SK-N-SH treated with all-trans-retinoic acid at 6 μM for 48 hours (cell line): ENCODE measurements at regions not wholly inside any gene's neighbourhood (a gene's known extent, or its start where the extent isn't known, plus 50 kb on each side); places are given as distances from the start of the nearest gene placed in this dataset.
A peak's percentile ranks its signal among the peaks of the same experiment; 100 is the strongest.

ENCODE experiments used
- ATAC-seq: fragments of 200-7000 bp; cut with Tn5 transposase; 3 replicates; pipeline ENCODE4 v1.9.1; 2020; ENCODE audit warnings: mild to moderate bottlenecking, moderate library complexity
- ARNTL ChIP-seq: fragments of 450-650 bp; formaldehyde crosslinking; IDR thresholded peaks from 2 replicates; pipeline ENCODE4 v1.5.0; 2020; ENCODE audit warnings: low read depth, mild to moderate bottlenecking, moderate library complexity, borderline replicate concordance
- BACH2 ChIP-seq: fragments of 250-450 bp; sonication (Bioruptor Pico); IDR thresholded peaks from 2 replicates; pipeline ENCODE4 v1.9.0; 2021; ENCODE audit warnings: mild to moderate bottlenecking, borderline replicate concordance
- CSDC2 ChIP-seq: fragments of 250-450 bp; sonication (Bioruptor Pico); IDR thresholded peaks from 2 replicates; pipeline ENCODE4 v1.5.0; 2020; ENCODE audit warnings: mild to moderate bottlenecking, moderate library complexity
- CSRNP3 ChIP-seq: fragments of 250-450 bp; sonication (Bioruptor Pico); IDR thresholded peaks from 2 replicates; pipeline ENCODE4 v1.5.1; 2021; ENCODE audit warnings: mild to moderate bottlenecking, moderate library complexity
- GLIS3 ChIP-seq: fragments of 250-450 bp; sonication (Bioruptor Pico); IDR thresholded peaks from 2 replicates; pipeline ENCODE4 v1.5.0; 2020; ENCODE audit warnings: mild to moderate bottlenecking, moderate library complexity
- ISL1 ChIP-seq: fragments of 250-450 bp; sonication (Bioruptor Pico); IDR thresholded peaks from 2 replicates; pipeline ENCODE4 v2.1.2; 2022; ENCODE audit warnings: mild to moderate bottlenecking, moderate library complexity
- OSR1 ChIP-seq: fragments of 250-450 bp; sonication (Bioruptor Pico); IDR thresholded peaks from 2 replicates; pipeline ENCODE4 v1.8.0; 2022; ENCODE audit warnings: moderate library complexity, mild to moderate bottlenecking, inconsistent platforms
- PATZ1 ChIP-seq: fragments of 250-450 bp; sonication (Bioruptor Pico); IDR thresholded peaks from 2 replicates; pipeline ENCODE4 v1.8.0; 2020; ENCODE audit warnings: mild to moderate bottlenecking, moderate library complexity, borderline replicate concordance
- POU6F1 ChIP-seq: fragments of 250-450 bp; sonication (Bioruptor Pico); IDR thresholded peaks from 2 replicates; pipeline ENCODE4 v1.8.0; 2021; ENCODE audit warnings: low read depth, mild to moderate bottlenecking, moderate library complexity, borderline replicate concordance
- PPARA ChIP-seq: fragments of 250-450 bp; sonication (Bioruptor Pico); IDR thresholded peaks from 2 replicates; pipeline ENCODE4 v1.5.0; 2020; ENCODE audit warnings: mild to moderate bottlenecking, borderline replicate concordance
- RARB ChIP-seq: fragments of 250-450 bp; sonication (Bioruptor Pico); IDR thresholded peaks from 2 replicates; pipeline ENCODE4 v1.8.0; 2021; ENCODE audit warnings: mild to moderate bottlenecking, moderate library complexity
- SNAI2 ChIP-seq: fragments of 250-450 bp; sonication (Bioruptor Pico); IDR thresholded peaks from 2 replicates; pipeline ENCODE4 v1.5.0; 2020; ENCODE audit warnings: mild to moderate bottlenecking, moderate library complexity
- TCF4 ChIP-seq: fragments of 250-450 bp; sonication (Bioruptor Pico); IDR thresholded peaks from 2 replicates; pipeline ENCODE4 v1.8.0; 2021; ENCODE audit warnings: mild to moderate bottlenecking, moderate library complexity, borderline replicate concordance
- TOX ChIP-seq: fragments of 250-450 bp; sonication (Bioruptor Pico); IDR thresholded peaks from 2 replicates; pipeline ENCODE4 v1.8.0; 2021; ENCODE audit warnings: mild to moderate bottlenecking, moderate library complexity, borderline replicate concordance
- TSHZ2 ChIP-seq: fragments of 250-450 bp; sonication (Bioruptor Pico); IDR thresholded peaks from 2 replicates; pipeline ENCODE4 v1.5.0; 2020; ENCODE audit warnings: mild to moderate bottlenecking, moderate library complexity
- ZC3H10 ChIP-seq: fragments of 250-450 bp; sonication (Bioruptor Pico); IDR thresholded peaks from 2 replicates; pipeline ENCODE4 v1.5.1; 2021; ENCODE audit warnings: mild to moderate bottlenecking, moderate library complexity
- ZFP3 ChIP-seq: fragments of 250-450 bp; sonication (Bioruptor Pico); IDR thresholded peaks from 2 replicates; pipeline ENCODE4 v1.5.0; 2020; ENCODE audit warnings: mild to moderate bottlenecking, moderate library complexity
- ZFP30 ChIP-seq: fragments of 450-650 bp; formaldehyde crosslinking; IDR thresholded peaks from 2 replicates; pipeline ENCODE4 v1.5.0; 2022; ENCODE audit warnings: mild to moderate bottlenecking, moderate library complexity
- ZNF565 ChIP-seq: fragments of 450-650 bp; formaldehyde crosslinking; conservative IDR thresholded peaks from 2 replicates; pipeline ENCODE4 v1.5.0; 2020; ENCODE audit warnings: low read depth, mild to moderate bottlenecking, moderate library complexity
- ZNF70 ChIP-seq: fragments of 450-650 bp; formaldehyde crosslinking; IDR thresholded peaks from 2 replicates; pipeline ENCODE4 v1.5.0; 2020; ENCODE audit warnings: mild to moderate bottlenecking, moderate library complexity
- ZNF8 ChIP-seq: fragments of 450-650 bp; formaldehyde crosslinking; IDR thresholded peaks from 2 replicates; pipeline ENCODE4 v1.5.0; 2020; ENCODE audit warnings: mild to moderate bottlenecking, moderate library complexity
- TF ChIP-seq, protein P1 (sequence below): fragments of 250-450 bp; sonication (Bioruptor Pico); IDR thresholded peaks from 2 replicates; pipeline ENCODE4 v1.5.1; 2020; ENCODE audit warnings: low read depth, mild to moderate bottlenecking, moderate library complexity

DNA sequence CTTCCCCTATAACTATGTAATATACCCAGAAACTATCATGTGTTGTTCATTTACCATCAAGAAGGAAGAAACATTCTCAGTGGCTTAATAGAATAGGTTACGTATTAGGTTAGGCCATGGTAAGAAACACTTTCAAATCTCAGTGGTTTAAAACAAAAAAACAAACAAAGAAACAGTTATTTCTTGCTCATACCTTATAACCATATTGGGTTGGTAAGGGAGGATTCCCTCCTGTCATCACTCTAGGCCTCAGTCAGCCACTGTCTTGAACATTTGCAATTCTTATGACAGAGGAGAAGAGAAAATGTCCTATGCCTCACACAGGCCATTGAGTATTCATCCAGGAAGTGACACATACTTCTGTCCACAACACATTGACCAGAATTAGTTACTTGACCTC is 727.7 kb upstream of the NECTIN3 start:
- ATAC-seq = peak; percentile 34

GRCh38 chr3:110344487-110344886 is 727.1 kb upstream of the NECTIN3 start:
- no peak for ATAC-seq

More for the DNA sequence above, 727.7 kb upstream of the NECTIN3 start:
- TF ChIP-seq ZFP3 (CRISPR knock-in tag) (no peak), RARB (CRISPR knock-in tag) (no peak), GLIS3 (CRISPR knock-in tag) (no peak), TCF4 (no peak), ZNF70 (CRISPR knock-in tag) (no peak), ZNF8 (CRISPR knock-in tag) (no peak), TOX (CRISPR knock-in tag) (no peak), SNAI2 (CRISPR knock-in tag) (no peak), CSRNP3 (CRISPR knock-in tag) (no peak), OSR1 (no peak), CSDC2 (CRISPR knock-in tag) (no peak), TSHZ2 (CRISPR knock-in tag) (no peak), ARNTL (CRISPR knock-in tag) (no peak), ZC3H10 (CRISPR knock-in tag) (no peak), PPARA (CRISPR knock-in tag) (no peak)
- TF ChIP-seq, all 23 proteins: peak for 0

More at GRCh38 chr3:110344487-110344886, 727.1 kb upstream of the NECTIN3 start:
- TF ChIP-seq ZNF565 (CRISPR knock-in tag) (no peak), TOX (CRISPR knock-in tag) (no peak), OSR1 (no peak), CSDC2 (CRISPR knock-in tag) (no peak), PPARA (CRISPR knock-in tag) (no peak), ZNF70 (CRISPR knock-in tag) (no peak), POU6F1 (no peak), ZNF8 (CRISPR knock-in tag) (no peak), ARNTL (CRISPR knock-in tag) (no peak), RARB (CRISPR knock-in tag) (no peak), TSHZ2 (CRISPR knock-in tag) (no peak), BACH2 (CRISPR knock-in tag) (no peak), PATZ1 (CRISPR knock-in tag) (no peak), SNAI2 (CRISPR knock-in tag) (no peak), ZFP3 (CRISPR knock-in tag) (no peak), ISL1 (CRISPR knock-in tag) (no peak), ZFP30 (CRISPR knock-in tag) (no peak), ZC3H10 (CRISPR knock-in tag) (no peak)
- TF ChIP-seq, protein P1, sequence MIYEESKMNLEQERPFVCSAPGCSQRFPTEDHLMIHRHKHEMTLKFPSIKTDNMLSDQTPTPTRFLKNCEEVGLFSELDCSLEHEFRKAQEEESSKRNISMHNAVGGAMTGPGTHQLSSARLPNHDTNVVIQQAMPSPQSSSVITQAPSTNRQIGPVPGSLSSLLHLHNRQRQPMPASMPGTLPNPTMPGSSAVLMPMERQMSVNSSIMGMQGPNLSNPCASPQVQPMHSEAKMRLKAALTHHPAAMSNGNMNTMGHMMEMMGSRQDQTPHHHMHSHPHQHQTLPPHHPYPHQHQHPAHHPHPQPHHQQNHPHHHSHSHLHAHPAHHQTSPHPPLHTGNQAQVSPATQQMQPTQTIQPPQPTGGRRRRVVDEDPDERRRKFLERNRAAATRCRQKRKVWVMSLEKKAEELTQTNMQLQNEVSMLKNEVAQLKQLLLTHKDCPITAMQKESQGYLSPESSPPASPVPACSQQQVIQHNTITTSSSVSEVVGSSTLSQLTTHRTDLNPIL (CRISPR knock-in tag) = no peak
